H54 (cell line): ENCODE measurements at regions not wholly inside any gene's neighbourhood (a gene's known extent, or its start where the extent isn't known, plus 50 kb on each side); places are given as distances from the start of the nearest gene placed in this dataset.

ENCODE experiments used
- DNase-seq: peaks from one replicate; pipeline ENCODE4 v3.0.0; 2011; ENCODE audit warnings: low spot score, mixed read lengths; ENCODE audit not compliant: insufficient read length
- FAIRE-seq: peaks from 3 replicates; lab custom pipeline; 2011; peaks lifted over from hg19 to GRCh38; lab: Jason Lieb, UNC
- POLR2A ChIP-seq: IDR thresholded peaks from 2 replicates; pipeline ENCODE4 v1.6.1; 2011; ENCODE audit warnings: low read depth, mild to moderate bottlenecking, low read length

DNA sequence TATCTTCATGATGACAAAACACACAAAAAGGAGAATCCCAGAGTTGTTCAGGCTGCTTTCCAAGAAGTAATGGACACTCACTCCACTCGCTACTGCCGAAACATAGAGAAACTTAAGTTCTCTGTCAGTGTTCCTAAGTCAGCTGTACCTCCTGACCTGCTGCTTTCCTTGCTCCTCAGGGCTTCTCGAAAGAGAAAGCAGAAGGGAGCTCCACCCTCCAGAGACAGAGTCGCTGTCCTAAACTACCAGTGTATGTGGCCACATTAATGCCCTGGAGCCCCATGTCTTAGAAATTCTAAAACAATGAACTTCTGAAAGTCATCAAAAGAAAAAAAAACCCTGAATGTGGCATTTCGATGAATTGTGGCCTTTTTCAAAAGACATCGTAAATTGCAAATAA lies 390.8 kb upstream of the MON1B start:
- TF ChIP-seq POLR2A, result no peak
- FAIRE-seq (no peak), DNase-seq (no peak)

DNA sequence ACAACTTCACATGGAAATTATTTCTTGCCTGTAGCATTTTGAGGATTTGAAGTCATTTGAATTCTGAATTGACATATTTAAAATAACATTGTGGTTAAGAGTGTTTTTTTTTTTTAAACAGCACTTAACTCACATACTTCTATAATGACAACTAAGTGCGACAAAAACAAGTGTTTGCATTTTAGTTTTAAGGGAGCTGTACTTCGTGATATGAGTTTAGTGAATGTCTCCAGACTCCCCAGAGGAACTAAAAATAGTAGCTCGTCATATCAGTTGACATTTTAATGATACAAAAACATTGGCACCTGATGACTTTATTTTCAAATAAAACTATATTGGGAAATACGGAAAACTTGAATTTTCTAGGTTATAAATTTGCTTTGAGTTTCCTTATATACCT lies 389.6 kb upstream of the MON1B start:
- DNase-seq (no peak), FAIRE-seq (no peak)
- no peak for TF ChIP-seq POLR2A

DNA sequence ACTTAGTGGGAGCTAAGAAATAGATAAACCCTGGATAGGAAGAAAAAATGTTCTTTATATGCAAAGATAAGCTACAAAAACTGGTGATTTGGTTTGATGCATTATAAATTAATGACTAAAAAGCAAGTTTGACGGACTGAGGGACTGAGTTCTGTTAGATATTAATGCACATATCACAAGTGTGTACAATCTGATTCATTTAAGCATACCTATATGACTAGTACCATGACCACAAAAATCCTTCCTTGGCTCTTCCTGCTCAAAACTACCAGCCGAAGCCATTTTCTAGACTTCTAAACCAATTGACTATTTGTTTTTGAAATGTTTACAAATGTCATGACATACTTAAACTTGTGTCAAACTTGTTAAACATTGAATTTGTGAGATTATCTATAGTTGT lies 374.5 kb upstream of the MON1B start:
- FAIRE-seq, result no peak
- no peak for TF ChIP-seq POLR2A
- DNase-seq, result no peak

DNA sequence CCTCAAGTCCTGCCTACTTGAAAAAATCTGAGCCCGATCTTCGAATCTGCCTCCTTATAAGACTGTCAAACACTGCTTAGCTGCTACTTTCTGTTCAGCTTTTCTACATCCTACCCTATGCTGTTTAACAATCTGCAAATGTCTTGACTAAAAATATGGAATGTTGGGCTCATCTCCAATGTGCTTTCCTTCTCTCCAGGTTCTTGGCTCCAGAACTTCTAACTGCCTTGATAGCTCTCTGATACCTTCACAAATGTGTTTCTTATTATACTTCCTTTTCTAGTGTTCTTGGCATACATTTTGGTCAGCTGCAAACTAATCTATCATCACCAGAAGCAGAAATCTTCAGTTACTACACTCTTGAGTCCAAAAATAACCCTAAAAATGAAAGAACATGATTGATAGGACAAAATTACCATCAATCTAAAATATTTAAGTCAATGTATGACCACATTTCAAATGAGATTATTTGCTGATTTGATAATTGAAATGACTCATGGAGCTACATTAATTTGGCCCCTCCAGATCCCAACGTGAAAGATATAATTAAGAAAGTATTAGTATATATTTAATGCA lies 372.3 kb upstream of the MON1B start:
- DNase-seq (no peak), FAIRE-seq (no peak)
- TF ChIP-seq POLR2A, result no peak

DNA sequence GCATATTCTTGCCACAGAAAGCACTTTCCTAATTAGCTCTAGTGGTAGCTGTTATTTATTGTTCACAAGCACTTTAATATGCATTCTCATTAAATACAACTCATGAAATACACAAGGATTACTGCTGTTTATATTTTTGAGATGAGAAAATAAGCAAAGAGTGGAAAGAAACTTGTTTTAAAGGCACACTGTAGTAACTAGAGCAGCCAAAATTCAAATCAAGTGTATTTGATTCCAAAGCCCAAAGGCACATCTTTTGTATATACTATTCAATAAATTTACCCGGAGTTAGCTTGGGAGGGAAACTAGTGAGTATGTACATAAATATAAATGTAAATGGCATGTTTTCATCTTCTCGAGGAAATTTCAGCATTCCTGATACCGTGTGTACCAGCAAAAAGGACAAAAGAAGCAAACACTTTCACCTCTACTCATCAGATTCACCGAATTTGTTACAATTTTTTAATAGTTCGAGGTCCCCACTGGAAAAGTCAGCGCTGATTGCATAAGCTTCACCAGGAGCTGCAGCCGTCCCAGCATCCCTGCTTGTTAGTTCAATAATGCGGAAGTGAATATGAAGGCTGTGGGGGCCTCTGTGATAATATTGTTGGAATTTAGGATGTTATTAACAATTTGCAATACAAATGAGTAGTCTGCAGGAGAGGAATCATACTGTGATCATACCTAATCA lies 371.6 kb upstream of the MON1B start:
- FAIRE-seq (no peak), DNase-seq (no peak)
- TF ChIP-seq POLR2A, result no peak

DNA sequence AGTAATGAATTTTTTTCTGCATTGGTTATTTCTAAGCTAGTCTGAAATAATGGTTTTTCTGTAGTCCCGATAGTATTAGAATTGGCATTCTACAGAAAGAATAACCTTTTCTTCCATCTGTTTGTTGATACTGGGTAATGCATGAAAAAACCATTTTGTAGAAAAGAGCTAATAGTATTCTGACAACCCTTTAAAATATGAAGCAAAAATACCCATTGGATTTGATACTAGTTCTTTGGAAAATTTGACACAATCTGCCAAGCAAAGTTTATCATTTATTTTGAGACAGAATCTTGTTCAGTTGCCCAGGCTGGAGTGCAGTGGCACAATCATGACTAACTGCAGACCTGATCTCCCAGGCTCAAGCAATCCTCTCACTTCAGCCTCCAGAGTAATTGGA lies 366.8 kb upstream of the MON1B start:
- no peak for DNase-seq
- no peak for TF ChIP-seq POLR2A
- no peak for FAIRE-seq

DNA sequence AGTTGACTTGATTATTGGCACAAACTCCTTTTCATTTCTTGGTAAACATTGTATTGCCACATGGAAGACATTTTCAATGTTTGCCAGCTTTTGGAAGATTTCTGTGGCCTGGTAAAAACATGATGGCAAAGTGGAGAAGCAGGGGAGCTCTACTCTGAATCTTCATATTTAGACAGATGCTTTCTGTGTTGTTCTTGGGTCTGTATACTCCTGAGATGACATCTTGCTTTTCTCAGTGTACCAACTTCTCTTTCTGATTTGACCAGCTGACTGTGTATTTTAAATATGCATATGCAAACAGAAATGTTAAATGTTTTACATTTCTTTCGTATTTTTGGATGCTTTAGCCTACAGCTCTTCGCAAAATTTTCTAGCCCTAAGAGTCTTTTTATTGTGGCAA lies 366.2 kb upstream of the MON1B start:
- no peak for DNase-seq
- FAIRE-seq, result no peak
- TF ChIP-seq POLR2A, result no peak

DNA sequence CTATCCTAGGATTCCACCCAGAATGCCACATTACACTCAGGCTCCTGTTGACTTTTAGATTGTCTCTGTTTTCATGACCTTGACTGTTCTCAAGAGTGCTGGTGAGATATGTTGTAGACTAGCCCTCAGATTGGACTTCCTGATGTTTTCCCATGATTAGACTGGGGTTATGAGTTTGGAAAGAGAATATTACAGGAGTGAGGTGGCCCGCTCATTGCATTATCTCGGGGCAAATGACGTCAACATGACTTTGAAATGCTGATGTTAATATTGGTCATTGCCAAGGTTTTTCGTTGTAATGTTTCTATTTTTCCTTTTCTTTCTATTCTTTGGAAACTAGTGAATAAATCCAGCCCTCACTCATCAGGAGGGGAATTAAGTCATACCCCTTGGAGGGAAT lies 355.7 kb upstream of the MON1B start:
- DNase-seq (no peak), FAIRE-seq (no peak)
- TF ChIP-seq POLR2A, result no peak

DNA sequence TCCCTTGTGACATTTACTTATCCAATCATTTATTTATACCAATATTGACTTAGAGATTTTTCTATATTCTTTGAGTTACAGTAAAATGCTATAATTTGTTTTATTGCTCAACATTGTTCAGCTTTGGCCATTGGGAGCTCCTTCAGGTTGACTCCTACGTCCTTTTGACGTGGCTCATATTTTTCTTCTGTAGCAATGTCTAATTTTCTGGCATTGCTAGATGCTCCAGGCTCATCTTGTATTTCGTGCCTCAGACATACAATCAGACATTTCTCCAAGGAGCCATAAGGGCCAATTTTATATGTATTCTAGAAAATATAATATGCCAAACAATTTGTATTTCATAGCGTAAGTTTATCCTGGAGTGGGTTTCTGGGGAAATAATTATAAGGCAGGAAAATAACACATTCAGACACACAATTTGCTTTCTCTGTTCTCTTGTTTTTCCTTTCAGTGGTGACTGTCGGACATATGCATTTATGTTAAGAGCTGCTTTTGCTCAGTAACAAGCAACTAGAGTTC lies 355.1 kb upstream of the MON1B start:
- no peak for DNase-seq
- no peak for TF ChIP-seq POLR2A
- no peak for FAIRE-seq

DNA sequence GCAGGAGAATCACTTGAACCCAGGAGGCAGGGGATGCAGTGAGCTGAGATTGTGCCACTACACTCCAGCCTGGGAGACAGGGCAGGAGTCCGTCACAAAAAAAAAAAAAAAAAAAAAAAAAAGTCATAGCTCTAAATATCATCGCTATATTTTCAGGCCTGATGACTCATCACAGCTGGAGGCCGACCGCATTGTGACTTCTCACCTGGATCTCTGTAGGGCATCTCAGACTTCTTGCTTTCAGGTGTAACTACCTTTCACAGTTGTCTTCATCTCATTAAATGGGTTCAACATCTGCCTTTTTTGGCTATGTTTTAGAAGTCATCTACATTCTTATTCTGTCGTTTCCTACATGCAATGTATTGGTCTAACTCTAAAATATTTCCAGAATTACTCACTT lies 353.1 kb upstream of the MON1B start:
- FAIRE-seq, result no peak
- DNase-seq, result no peak
- no peak for TF ChIP-seq POLR2A

DNA sequence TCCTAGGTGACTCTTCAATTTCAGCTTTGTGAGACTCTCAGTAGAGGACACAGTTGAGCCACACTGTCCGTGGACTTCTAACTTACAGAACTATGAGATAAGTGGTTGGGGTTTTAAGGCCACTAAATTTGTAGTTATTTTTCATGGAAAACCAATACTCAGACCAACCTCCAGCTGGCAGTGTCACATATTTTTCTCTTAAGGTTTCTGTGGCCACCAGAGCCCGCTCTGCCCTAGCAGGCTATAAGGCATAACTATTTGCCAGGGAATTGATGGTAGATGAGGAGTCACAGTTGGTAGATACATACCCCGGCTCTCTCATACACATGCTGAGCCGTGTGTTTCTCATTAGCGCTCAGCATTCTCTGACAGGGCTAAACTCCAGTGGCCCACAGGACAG lies 336.8 kb upstream of the MON1B start:
- TF ChIP-seq POLR2A, result no peak
- FAIRE-seq, result no peak

DNA sequence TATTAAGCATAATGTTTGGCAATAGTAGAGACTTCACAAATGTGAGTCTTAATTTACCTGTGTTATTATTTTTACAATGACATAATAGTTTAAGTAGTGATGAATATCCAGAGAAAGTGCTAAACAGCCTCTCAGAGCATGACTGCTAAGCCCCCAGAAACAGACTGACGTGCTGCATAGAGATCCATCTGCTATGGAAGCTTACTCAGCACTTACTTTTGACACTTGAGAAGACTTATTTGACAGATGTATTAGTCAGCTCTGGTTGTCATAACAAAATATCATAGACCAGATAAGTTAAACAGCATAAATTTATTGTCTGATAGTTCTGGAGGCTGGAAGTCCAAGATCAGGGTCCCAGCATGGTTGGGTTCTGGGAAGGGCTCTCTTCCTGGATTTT lies 334.9 kb upstream of the MON1B start:
- no peak for TF ChIP-seq POLR2A
- DNase-seq (no peak), FAIRE-seq (no peak)

More for the DNA sequence above, 336.8 kb upstream of the MON1B start:
- DNase-seq, result no peak

DNA sequence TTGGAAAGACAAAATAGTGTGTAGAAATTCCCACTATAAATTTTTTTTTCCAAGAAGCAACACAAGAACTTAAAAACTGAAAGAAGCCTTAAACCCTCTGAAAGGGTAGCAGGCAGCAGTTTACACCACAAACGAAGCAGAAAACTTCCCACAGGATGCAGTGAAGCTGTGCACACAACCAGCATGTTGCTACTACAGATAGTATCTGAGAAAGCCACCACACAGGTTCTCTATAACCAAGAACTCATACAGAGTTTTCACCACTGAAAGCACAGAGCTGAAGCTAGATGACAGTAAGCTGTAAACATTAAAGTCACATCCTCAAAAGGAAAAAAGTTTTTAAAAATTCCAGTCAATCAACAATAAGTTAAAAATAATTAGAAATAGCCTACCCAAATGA lies 333.6 kb upstream of the MON1B start:
- no peak for FAIRE-seq

DNA sequence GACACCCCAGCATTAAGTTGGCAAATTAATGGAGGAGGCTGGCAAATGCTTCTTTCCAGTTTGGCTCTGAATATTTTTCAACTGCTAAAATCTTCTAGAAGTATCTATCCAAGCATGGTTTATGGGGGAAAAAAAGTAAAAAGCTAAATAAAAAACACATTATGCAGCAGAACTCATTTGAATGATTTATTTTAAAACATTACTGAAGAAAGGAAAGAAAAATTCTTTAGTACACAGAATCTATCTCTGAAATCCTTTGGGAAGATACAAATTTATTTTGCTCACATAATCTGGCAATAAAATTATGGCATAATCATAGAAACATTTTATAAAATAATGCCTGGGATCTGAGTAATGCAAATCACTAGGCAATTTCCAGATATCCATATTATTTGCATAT lies 328.1 kb upstream of the MON1B start:
- no peak for TF ChIP-seq POLR2A
- FAIRE-seq (no peak), DNase-seq (no peak)

More for the DNA sequence above, 333.6 kb upstream of the MON1B start:
- no peak for TF ChIP-seq POLR2A
- DNase-seq, result no peak

DNA sequence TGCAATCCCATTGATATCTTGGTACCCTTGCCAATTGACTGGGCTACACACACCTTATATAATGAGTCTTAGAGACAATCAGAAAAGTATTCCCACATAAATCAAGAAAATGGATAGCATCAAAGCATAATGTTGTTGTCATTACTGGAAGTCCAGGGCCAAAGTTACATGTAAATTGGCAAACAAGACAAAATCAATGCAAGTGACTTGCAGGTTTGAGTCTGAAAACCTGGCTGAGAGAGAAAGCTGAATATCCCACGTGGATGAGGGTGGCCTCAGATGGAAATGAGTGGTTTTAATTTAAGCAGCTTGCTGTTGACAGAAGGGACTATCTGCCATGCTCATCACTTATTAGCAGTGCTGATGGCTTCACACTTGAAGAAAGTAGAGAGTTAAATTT lies 324.0 kb upstream of the MON1B start:
- FAIRE-seq, result no peak
- no peak for DNase-seq
- no peak for TF ChIP-seq POLR2A
